Epidermal melanocyte (primary cell): ENCODE measurements at regions not wholly inside any gene's neighbourhood (a gene's known extent, or its start where the extent isn't known, plus 50 kb on each side); places are given as distances from the start of the nearest gene placed in this dataset.
"Not testable (repeated sequence)": the region's sequence is repeated elsewhere in the genome, so short reads cannot be mapped to it uniquely, and the experiment has no call there.

Experiments used
- DNase-seq: peaks from one replicate; pipeline ENCODE4 v3.0.0; 2011; ENCODE audit warnings: low spot score; ENCODE audit not compliant: insufficient read length

- no peak for DNase-seq
Observed at GRCh38 chr10:131811630-131812403, 89.0 kb upstream of the PPP2R2D start.

- DNase-seq: no peak
Observed at GRCh38 chr10:131812736-131813604, 87.8 kb upstream of the PPP2R2D start.

GRCh38 chr10:131814567-131815265 is 86.1 kb upstream of the PPP2R2D start:
- no peak for DNase-seq

GRCh38 chr10:131815266-131816156 is 85.3 kb upstream of the PPP2R2D start:
- no peak for DNase-seq

- no peak for DNase-seq
Observed at GRCh38 chr10:131816157-131816775, 84.5 kb upstream of the PPP2R2D start.

GRCh38 chr10:131816941-131817700 is 83.7 kb upstream of the PPP2R2D start:
- no peak for DNase-seq

- no peak for DNase-seq
Observed at GRCh38 chr10:131817866-131818509, 82.8 kb upstream of the PPP2R2D start.

GRCh38 chr10:131818510-131819234 is 82.1 kb upstream of the PPP2R2D start:
- no peak for DNase-seq

- DNase-seq: no peak
Observed at GRCh38 chr10:131819241-131820072, 81.4 kb upstream of the PPP2R2D start.

GRCh38 chr10:131820626-131821025 is 80.2 kb upstream of the PPP2R2D start:
- no peak for DNase-seq

GRCh38 chr10:131821378-131822012 is 79.3 kb upstream of the PPP2R2D start:
- DNase-seq: no peak

- DNase-seq: no peak
Observed at GRCh38 chr10:131822013-131822691, 78.7 kb upstream of the PPP2R2D start.

- DNase-seq: no peak
Observed at GRCh38 chr10:131822692-131823245, 78.0 kb upstream of the PPP2R2D start.

- DNase-seq: not testable (repeated sequence)
Observed at GRCh38 chr10:131823601-131824099, 77.2 kb upstream of the PPP2R2D start.

- DNase-seq: no peak
Observed at GRCh38 chr10:131824371-131825149, 76.2 kb upstream of the PPP2R2D start.
